ENCODE measurements at regions not wholly inside any gene's neighbourhood (a gene's known extent, or its start where the extent isn't known, plus 50 kb on each side); places are given as distances from the start of the nearest gene placed in this dataset.

- TF ChIP-seq POLR2A (IDR thresholded peaks at IDR 0.05; ENCODE audit: low read depth) (no peak), CTCF (IDR thresholded peaks at IDR 0.05) (no peak)
Observed at GRCh38 chr7:26556061-26556881, 264.6 kb downstream of the SNX10 start.

Data from esophagus muscularis mucosa (tissue), 3 donors.